Immature natural killer cell (primary cell): ENCODE measurements at regions not wholly inside any gene's neighbourhood (a gene's known extent, or its start where the extent isn't known, plus 50 kb on each side); places are given as distances from the start of the nearest gene placed in this dataset.

Experiments
- DNase-seq, 3 donors: peaks; one replicate each; pipeline ENCODE4 v3.0.0; 2022; ENCODE audit warnings: mixed read lengths in 1 of 3
- H3K27ac Mint-ChIP-seq, 6 donors: one replicate each; pipeline ENCODE4 v1.8.0; 2020; ENCODE audit warnings: mixed read lengths in 6 of 6, mild to moderate bottlenecking in 5 of 6, inconsistent platforms in 4 of 6, moderate library complexity in 3 of 6
- H3K27me3 Mint-ChIP-seq, 3 donors: one replicate each; pipeline ENCODE4 v1.8.0; 2020 to 2021; ENCODE audit warnings: low read depth in 3 of 3, mild to moderate bottlenecking in 3 of 3, mixed read lengths in 3 of 3, moderate library complexity in 3 of 3, inconsistent platforms in 1 of 3
- H3K36me3 Mint-ChIP-seq, 3 donors: one replicate each; pipeline ENCODE4 v1.8.0; 2020; ENCODE audit warnings: mixed read lengths in 3 of 3, inconsistent platforms in 2 of 3, mild to moderate bottlenecking in 2 of 3
- H3K4me1 Mint-ChIP-seq, 2 donors: one replicate each; pipeline ENCODE4 v1.8.0; 2020; ENCODE audit warnings: inconsistent platforms in 2 of 2, mild to moderate bottlenecking in 2 of 2, mixed read lengths in 2 of 2, moderate library complexity in 1 of 2
- H3K4me3 Mint-ChIP-seq, 5 donors: one replicate each; pipeline ENCODE4 v1.8.0; 2020; ENCODE audit warnings: mild to moderate bottlenecking in 5 of 5, mixed read lengths in 5 of 5, inconsistent platforms in 3 of 5, moderate library complexity in 3 of 5
- H3K9me3 Mint-ChIP-seq, 6 donors: one replicate each; pipeline ENCODE4 v1.8.0; 2020; ENCODE audit warnings: mild to moderate bottlenecking in 6 of 6, mixed read lengths in 6 of 6, inconsistent platforms in 4 of 6, moderate library complexity in 3 of 6

GRCh38 chr4:108311313-108311712, 142.6 kb upstream of the LEF1 start:
- no peak overlapping the region for H3K27ac Mint-ChIP-seq

GRCh38 chr4:108303488-108304177, 134.9 kb upstream of the LEF1 start:
- no peak overlapping the region for H3K27ac Mint-ChIP-seq
- no peaks in the 10 kb centered on the region for H3K4me1 Mint-ChIP-seq
- H3K27me3 Mint-ChIP-seq: peaks cover 4 to 5% (median 5%) of the 10 kb centered on the region in 3 donors
- H3K9me3 Mint-ChIP-seq: no peaks in the 10 kb centered on the region
- no peak overlapping the region for H3K4me3 Mint-ChIP-seq
- no peak for DNase-seq
- H3K36me3 Mint-ChIP-seq: no peaks in the 10 kb centered on the region

More at GRCh38 chr4:108311313-108311712, 142.6 kb upstream of the LEF1 start:
- no peaks in the 10 kb centered on the region for H3K4me1 Mint-ChIP-seq
- H3K4me3 Mint-ChIP-seq: no peak overlapping the region
- peaks cover 2 to 9% (median 4%) of the 10 kb centered on the region in 3 donors for H3K27me3 Mint-ChIP-seq
- H3K36me3 Mint-ChIP-seq: no peaks in the 10 kb centered on the region
- no peak for DNase-seq
- no peaks in the 10 kb centered on the region for H3K9me3 Mint-ChIP-seq

DNA sequence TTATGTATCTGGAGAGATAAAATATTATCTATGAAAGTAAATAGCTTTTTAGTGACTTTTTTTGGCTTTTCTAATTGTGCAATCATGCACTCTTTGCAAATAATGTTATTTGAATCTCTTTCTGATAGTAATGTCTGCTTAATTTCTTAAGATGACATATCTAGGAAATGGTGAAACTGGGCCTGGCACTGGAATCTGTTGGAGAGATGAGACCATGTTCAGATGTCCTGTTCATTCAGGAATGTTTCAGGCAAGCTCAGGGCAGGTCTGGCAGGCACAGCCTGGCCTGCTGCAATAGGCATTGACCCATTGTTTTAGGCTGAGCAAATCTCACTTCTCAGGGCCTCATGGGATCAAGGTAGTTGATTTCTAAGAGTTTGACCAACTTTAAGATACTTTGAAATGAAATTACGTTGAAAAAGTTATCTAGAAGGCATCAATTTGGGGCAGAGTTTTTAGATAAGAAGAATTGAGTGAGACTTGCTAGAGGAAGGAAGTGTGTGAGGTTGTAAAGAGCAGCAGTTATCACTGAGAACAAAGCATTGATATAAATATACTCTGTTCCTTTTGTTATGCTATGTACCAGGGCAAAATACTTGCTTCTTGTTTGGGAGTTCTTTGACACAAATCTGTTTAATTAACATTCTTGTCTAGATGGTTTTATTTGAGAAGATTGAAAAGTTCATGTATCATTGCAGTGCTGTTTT, 133.0 kb upstream of the LEF1 start:
- no peak overlapping the region for H3K27ac Mint-ChIP-seq
- H3K36me3 Mint-ChIP-seq: no peaks in the 10 kb centered on the region
- peaks cover 0 to 5% (median 0%) of the 10 kb centered on the region in 3 donors for H3K27me3 Mint-ChIP-seq
- DNase-seq: no peak
- H3K9me3 Mint-ChIP-seq: no peaks in the 10 kb centered on the region
- H3K4me1 Mint-ChIP-seq: no peaks in the 10 kb centered on the region
- no peak overlapping the region for H3K4me3 Mint-ChIP-seq

DNA sequence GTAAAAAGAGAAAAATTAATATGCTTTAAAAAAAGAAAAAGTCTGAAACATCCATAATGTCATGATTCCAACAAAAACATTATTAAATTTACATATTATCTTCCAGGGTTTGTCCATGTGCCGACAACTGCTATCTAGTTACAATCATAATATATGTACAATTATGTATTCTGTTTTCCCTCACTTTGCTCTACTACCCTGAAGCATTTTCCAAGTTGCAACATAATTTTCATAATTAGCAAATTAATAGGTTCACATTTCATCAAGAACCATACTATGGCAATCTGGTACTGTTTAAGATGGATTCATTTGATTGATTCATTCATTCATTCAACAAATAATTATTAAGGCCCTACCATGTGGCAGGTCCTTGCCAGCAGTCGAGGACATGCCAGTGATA, 128.9 kb upstream of the LEF1 start:
- no peak for DNase-seq
- Mint-ChIP-seq H3K4me1 (no peaks in the 10 kb centered on the region), H3K4me3 (no peak overlapping the region), H3K9me3 (no peaks in the 10 kb centered on the region), H3K27ac (no peak overlapping the region), H3K27me3 (peaks cover 3 to 7% (median 6%) of the 10 kb centered on the region in 3 donors), H3K36me3 (no peaks in the 10 kb centered on the region)

GRCh38 chr4:108292229-108292628, 123.5 kb upstream of the LEF1 start:
- Mint-ChIP-seq H3K27ac (no peak overlapping the region), H3K36me3 (no peaks in the 10 kb centered on the region), H3K4me1 (no peaks in the 10 kb centered on the region), H3K27me3 (peaks cover 3 to 9% (median 6%) of the 10 kb centered on the region in 3 donors), H3K4me3 (no peak overlapping the region), H3K9me3 (no peaks in the 10 kb centered on the region)
- no peak for DNase-seq

- no peak overlapping the region for H3K27ac Mint-ChIP-seq
- H3K36me3 Mint-ChIP-seq: no peaks in the 10 kb centered on the region
- H3K27me3 Mint-ChIP-seq: peaks cover 3 to 9% (median 6%) of the 10 kb centered on the region in 3 donors
- DNase-seq: no peak
- H3K4me3 Mint-ChIP-seq: no peak overlapping the region
- H3K9me3 Mint-ChIP-seq: no peaks in the 10 kb centered on the region
- no peaks in the 10 kb centered on the region for H3K4me1 Mint-ChIP-seq
Measured at GRCh38 chr4:108291137-108291536, 122.4 kb upstream of the LEF1 start.

- no peak overlapping the region for H3K4me3 Mint-ChIP-seq
- no peak overlapping the region for H3K27ac Mint-ChIP-seq
- H3K27me3 Mint-ChIP-seq: peaks cover 0 to 9% (median 1%) of the 10 kb centered on the region in 3 donors
- no peaks in the 10 kb centered on the region for H3K9me3 Mint-ChIP-seq
- DNase-seq: no peak
- no peaks in the 10 kb centered on the region for H3K4me1 Mint-ChIP-seq
- no peaks in the 10 kb centered on the region for H3K36me3 Mint-ChIP-seq
Measured at GRCh38 chr4:108287834-108288413, 119.2 kb upstream of the LEF1 start.

DNA sequence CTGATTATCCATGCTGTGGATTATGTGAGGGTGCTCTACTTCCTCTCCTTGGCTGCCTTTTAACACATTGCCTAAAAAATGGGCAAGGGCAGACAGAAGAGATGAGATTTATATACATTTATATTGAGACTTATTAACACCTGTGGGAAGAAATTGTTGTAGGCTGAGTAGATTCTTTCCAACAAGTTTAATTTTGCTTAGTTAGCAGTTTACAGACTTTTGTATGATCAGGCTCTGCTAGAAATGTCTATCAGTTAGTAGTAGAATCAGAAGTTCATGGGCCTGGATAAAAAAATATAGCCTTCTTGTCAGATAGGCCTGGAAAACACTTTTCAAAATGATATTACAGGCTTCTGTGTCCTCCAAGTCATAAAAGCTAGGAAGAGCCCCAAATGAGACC, 111.3 kb upstream of the LEF1 start:
- DNase-seq: no peak
- Mint-ChIP-seq H3K27me3 (peaks cover 0 to 3% (median 3%) of the 10 kb centered on the region in 3 donors), H3K27ac (no peak overlapping the region), H3K9me3 (peaks cover 0 to 5% (median 0%) of the 10 kb centered on the region in 6 donors), H3K4me3 (no peak overlapping the region), H3K36me3 (no peaks in the 10 kb centered on the region), H3K4me1 (no peaks in the 10 kb centered on the region)

- no peaks in the 10 kb centered on the region for H3K36me3 Mint-ChIP-seq
- no peak overlapping the region for H3K27ac Mint-ChIP-seq
Measured at GRCh38 chr4:108276690-108277089, 108.0 kb upstream of the LEF1 start.

DNA sequence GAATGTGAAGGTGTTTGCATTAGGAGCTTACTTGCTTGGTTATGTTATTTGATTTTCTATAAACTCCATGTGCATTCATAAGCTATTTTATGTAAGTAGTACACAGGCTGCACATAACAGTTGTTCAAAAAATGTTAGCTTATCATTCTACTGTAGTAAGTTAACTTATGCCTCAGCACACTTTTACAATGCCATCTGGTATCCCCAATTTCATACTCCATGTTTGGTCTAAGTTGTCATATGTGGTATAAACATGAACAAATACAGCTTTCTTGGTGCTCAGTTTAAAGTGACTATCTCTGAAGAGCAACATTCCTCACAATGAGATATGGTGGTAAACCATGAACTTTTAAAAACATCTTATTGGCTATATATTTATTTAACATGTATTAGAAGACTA, 104.3 kb upstream of the LEF1 start:
- no peak for DNase-seq
- H3K27ac Mint-ChIP-seq: no peak overlapping the region
- peaks cover 0 to 4% (median 0%) of the 10 kb centered on the region in 3 donors for H3K27me3 Mint-ChIP-seq
- peaks cover 0 to 3% (median 0%) of the 10 kb centered on the region in 6 donors for H3K9me3 Mint-ChIP-seq
- no peaks in the 10 kb centered on the region for H3K36me3 Mint-ChIP-seq
- H3K4me3 Mint-ChIP-seq: no peak overlapping the region
- no peaks in the 10 kb centered on the region for H3K4me1 Mint-ChIP-seq

More at GRCh38 chr4:108276690-108277089, 108.0 kb upstream of the LEF1 start:
- H3K27me3 Mint-ChIP-seq: no peaks in the 10 kb centered on the region
- H3K4me3 Mint-ChIP-seq: no peak overlapping the region
- DNase-seq: no peak
- H3K9me3 Mint-ChIP-seq: peaks cover 0 to 2% (median 0%) of the 10 kb centered on the region in 6 donors
- H3K4me1 Mint-ChIP-seq: no peaks in the 10 kb centered on the region

- H3K4me1 Mint-ChIP-seq: no peaks in the 10 kb centered on the region
Measured at GRCh38 chr4:108272561-108272960, 103.8 kb upstream of the LEF1 start.

GRCh38 chr4:108272046-108272445, 103.3 kb upstream of the LEF1 start:
- peaks cover 0 to 3% (median 0%) of the 10 kb centered on the region in 6 donors for H3K9me3 Mint-ChIP-seq
- peaks cover 0 to 6% (median 2%) of the 10 kb centered on the region in 3 donors for H3K27me3 Mint-ChIP-seq
- no peak for DNase-seq
- no peaks in the 10 kb centered on the region for H3K4me1 Mint-ChIP-seq
- H3K4me3 Mint-ChIP-seq: no peak overlapping the region
- H3K36me3 Mint-ChIP-seq: no peaks in the 10 kb centered on the region
- no peak overlapping the region for H3K27ac Mint-ChIP-seq

More at GRCh38 chr4:108272561-108272960, 103.8 kb upstream of the LEF1 start:
- DNase-seq: no peak
- Mint-ChIP-seq H3K27me3 (peaks cover 0 to 5% (median under 1%) of the 10 kb centered on the region in 3 donors), H3K9me3 (peaks cover 0 to 3% (median 0%) of the 10 kb centered on the region in 6 donors), H3K4me3 (no peak overlapping the region), H3K27ac (no peak overlapping the region), H3K36me3 (no peaks in the 10 kb centered on the region)

DNA sequence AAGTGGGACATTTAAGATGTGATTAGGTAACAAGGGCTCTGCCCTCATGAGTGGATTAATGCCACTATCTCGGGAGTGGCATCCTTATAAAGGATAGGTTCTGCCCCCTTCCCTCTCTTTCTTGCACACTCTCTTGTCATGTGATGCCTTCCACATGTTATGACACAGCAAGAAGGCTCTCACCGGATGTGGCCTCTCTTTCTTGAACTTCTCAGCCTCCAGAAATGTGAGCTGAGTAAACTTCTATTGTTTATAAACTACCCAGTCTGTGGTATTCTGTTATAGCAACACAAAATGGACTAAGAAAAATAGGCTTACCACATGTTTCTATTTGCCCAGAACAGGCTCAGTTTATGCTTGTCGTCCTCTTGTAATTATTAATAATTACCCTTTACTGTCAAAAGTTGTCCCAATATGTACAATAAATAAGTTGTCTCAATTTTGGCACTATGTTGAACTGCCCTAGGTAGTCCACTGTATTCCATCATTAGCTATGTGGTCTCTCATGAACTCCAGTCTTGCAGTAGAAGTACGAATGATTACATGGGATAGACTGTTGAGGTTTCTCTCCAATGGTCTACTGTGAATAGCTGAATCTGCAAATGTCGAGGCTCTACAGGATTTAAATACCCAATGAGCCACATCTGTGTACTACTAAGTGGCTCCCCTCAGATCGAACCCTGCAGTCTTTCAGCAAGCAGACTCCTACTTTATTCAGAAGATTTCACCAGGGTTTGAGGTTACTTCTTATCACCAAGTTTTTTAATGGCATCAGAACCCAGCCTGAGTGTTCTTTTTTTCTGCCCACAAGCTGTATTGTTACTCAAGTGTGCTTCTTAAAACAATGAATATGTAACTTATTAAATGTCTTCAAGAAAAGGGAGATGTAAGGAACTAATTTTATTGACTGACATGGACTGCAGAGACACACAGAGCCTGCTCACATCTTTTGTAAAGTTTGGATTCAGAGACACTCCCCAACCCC, 102.0 kb upstream of the LEF1 start:
- no peaks in the 10 kb centered on the region for H3K36me3 Mint-ChIP-seq
- H3K9me3 Mint-ChIP-seq: peaks cover 0 to 3% (median 0%) of the 10 kb centered on the region in 6 donors
- no peak overlapping the region for H3K4me3 Mint-ChIP-seq
- no peak overlapping the region for H3K27ac Mint-ChIP-seq
- H3K4me1 Mint-ChIP-seq: no peaks in the 10 kb centered on the region
- H3K27me3 Mint-ChIP-seq: peaks cover 0 to 6% (median 2%) of the 10 kb centered on the region in 3 donors
- DNase-seq: no peak
